T-cell (primary cell): ENCODE measurements at regions not wholly inside any gene's neighbourhood (a gene's known extent, or its start where the extent isn't known, plus 50 kb on each side); places are given as distances from the start of the nearest gene placed in this dataset.
"Not testable (repeated sequence)": the region's sequence is repeated elsewhere in the genome, so short reads cannot be mapped to it uniquely, and the experiment has no call there.

Source experiments
- ATAC-seq, 4 experiments: fragments of 200-7000 bp in 3 of 4; fragments of 150-1000 bp in 1 of 4; cut with Tn5 transposase; replicated peaks in 1 of 4; 1 replicate in 3 of 4; 2 replicates in 1 of 4; pipeline ENCODE4 v1.10.0; 2021; ENCODE audit warnings: moderate library complexity in 3 of 4, mild to moderate bottlenecking in 2 of 4, moderate number of reproducible peaks in 1 of 4
- CTCF ChIA-PET, 2 donors: fragments of 300-600 bp; sonication (Branson Sonifier 250); formaldehyde crosslinking; loops; one replicate each; lab custom pipeline; 2022; ENCODE audit warnings: antibody characterized with exemption in 2 of 2; lab: Charles Lee
- POLR2A ChIA-PET, 2 donors: fragments of 300-600 bp; sonication (Branson Sonifier 250); formaldehyde crosslinking; loops; one replicate each; lab custom pipeline; 2022; ENCODE audit warnings: antibody characterized with exemption in 2 of 2; lab: Charles Lee
- DNase-seq, 35 experiments: peaks; one replicate each; pipeline versions ENCODE4 v3.0.0 to v3.0.0-alpha.2; 2013 to 2023
- H3K27ac ChIP-seq: one replicate; pipeline ENCODE4 v1.5.1; 2013; ENCODE audit warnings: low read length
- H3K27me3 ChIP-seq, 2 experiments: replicated peaks in 1 of 2; 1 replicate in 1 of 2; 2 replicates in 1 of 2; pipeline versions ENCODE4 v1.6.1 to v1.7.0; 2013; ENCODE audit warnings: low read length in 1 of 2, mixed read lengths in 1 of 2; ENCODE audit not compliant: control insufficient read depth in 2 of 2, insufficient read depth in 2 of 2; ENCODE audit errors: extremely low read depth in 1 of 2
- H3K36me3 ChIP-seq, 2 donors: 1 replicate in 1 of 2; 2 replicates in 1 of 2; pipeline versions ENCODE4 v1.6.1 to v1.7.0; 2013; ENCODE audit warnings: low read length in 1 of 2; ENCODE audit not compliant: control insufficient read depth in 2 of 2, insufficient read depth in 1 of 2; ENCODE audit errors: extremely low read depth in 1 of 2
- H3K4me1 ChIP-seq, 2 experiments: 1 replicate in 1 of 2; 2 replicates in 1 of 2; pipeline versions ENCODE4 v1.6.1 to v1.7.0; 2013; ENCODE audit warnings: low read length in 2 of 2, mixed read lengths in 1 of 2; ENCODE audit not compliant: insufficient read depth in 2 of 2, control insufficient read depth in 1 of 2; ENCODE audit errors: extremely low read depth in 1 of 2
- H3K4me3 ChIP-seq, 2 donors: 1 replicate in 1 of 2; 2 replicates in 1 of 2; pipeline versions ENCODE4 v1.5.1 to v1.7.0; 2013; ENCODE audit warnings: mild to moderate bottlenecking in 2 of 2, low read length in 1 of 2, moderate library complexity in 1 of 2; ENCODE audit not compliant: control insufficient read depth in 1 of 2; ENCODE audit errors: extremely low read depth in 1 of 2
- H3K9me3 ChIP-seq: 2 replicates; pipeline ENCODE4 v1.7.0; 2013
- H3K27ac Mint-ChIP-seq, 2 donors: one replicate each; pipeline ENCODE4 v1.8.0; 2020 to 2021; ENCODE audit warnings: mild to moderate bottlenecking in 2 of 2, mixed read lengths in 2 of 2
- H3K27me3 Mint-ChIP-seq, 2 donors: one replicate each; pipeline ENCODE4 v1.8.0; 2021 to 2022; ENCODE audit warnings: mixed read lengths in 2 of 2
- H3K36me3 Mint-ChIP-seq: one replicate; pipeline ENCODE4 v1.8.0; 2021; ENCODE audit warnings: mixed read lengths
- H3K4me1 Mint-ChIP-seq, 3 donors: one replicate each; pipeline ENCODE4 v1.8.0; 2020 to 2022; ENCODE audit warnings: mixed read lengths in 3 of 3, mild to moderate bottlenecking in 1 of 3
- H3K4me3 Mint-ChIP-seq, 3 donors: one replicate each; pipeline ENCODE4 v1.8.0; 2020 to 2022; ENCODE audit warnings: mild to moderate bottlenecking in 3 of 3, mixed read lengths in 3 of 3, moderate library complexity in 3 of 3
- H3K9me3 Mint-ChIP-seq, 3 donors: one replicate each; pipeline ENCODE4 v1.8.0; 2020 to 2022; ENCODE audit warnings: mixed read lengths in 3 of 3
- WGBS: methylation state at CpG from one replicate; pipeline ENCODE4 v1.1.5; 2013; ENCODE audit warnings: missing lambda C conversion rate; ENCODE audit not compliant: insufficient coverage; 5-methylcytosine and 5-hydroxymethylcytosine counted together

DNA sequence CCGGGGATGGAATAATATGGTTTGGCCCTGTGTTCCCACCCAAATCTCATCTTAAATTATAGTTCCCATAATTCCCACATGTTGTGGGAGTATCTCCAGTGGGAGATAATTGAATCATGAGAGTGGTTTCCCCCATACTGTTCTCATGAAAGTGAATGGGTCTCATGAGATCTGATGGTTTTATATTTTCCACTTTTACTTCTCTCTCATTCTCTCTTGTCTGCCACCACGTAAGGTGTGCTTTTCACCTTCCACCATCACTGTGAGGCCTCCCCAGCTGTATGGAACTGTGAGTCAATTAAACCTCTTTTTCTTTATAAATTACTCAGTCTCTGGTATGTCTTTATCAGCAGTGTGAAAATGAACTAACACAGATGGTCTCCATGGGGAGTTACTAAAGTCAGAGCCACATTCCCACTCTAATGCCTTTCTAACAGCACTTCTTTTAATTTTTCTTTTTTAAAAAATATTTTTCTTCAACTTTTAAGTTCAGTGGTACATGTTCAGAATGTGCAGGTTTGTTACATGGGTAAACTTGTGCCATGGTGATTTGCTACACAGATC, 306.6 kb downstream of the DTHD1 start:
- POLR2A ChIA-PET = interaction anchor here in 1 of 2 donors (0.6 kb wide), 1 partner anchor 774 kb away, joined by 3 read pairs; no protein-coding TSS in a partner anchor

DNA sequence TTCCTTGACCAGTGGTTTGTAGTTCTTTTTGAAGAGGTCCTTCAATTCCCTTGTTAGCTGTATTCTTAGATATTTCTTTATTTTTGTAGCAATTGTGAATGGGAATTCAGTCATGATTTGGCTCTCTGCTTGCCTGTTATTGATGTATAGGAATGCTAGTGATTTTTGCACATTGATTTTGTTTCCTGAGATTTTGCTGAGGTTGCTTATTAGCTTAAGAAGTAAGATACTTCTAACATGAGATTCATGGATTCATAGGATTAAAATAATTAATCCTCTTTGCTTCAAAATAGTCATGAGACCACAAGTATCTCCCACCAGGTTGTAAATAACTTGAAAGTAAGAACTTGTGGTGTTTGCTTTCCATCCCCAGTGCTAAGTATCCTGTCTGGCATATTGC, 308.9 kb downstream of the DTHD1 start:
- Mint-ChIP-seq H3K4me1 (no peaks in the 10 kb centered on the region), H3K4me3 (no peak overlapping the region), H3K27ac (no peak overlapping the region), H3K9me3 (peaks cover 4 to 17% (median 5%) of the 10 kb centered on the region in 3 donors), H3K27me3 (no peaks in the 10 kb centered on the region), H3K36me3 (no peaks in the 10 kb centered on the region)
- ChIA-PET POLR2A (no interaction called here), CTCF (no interaction called here)
- H3K27ac ChIP-seq = no peak overlapping the region
- ATAC-seq (no peak), DNase-seq (no peak)
- H3K36me3 ChIP-seq = no peaks in the 10 kb centered on the region
- no peaks in the 10 kb centered on the region for H3K9me3 ChIP-seq
- no peak overlapping the region for H3K4me3 ChIP-seq
- H3K4me1 ChIP-seq = no peaks in the 10 kb centered on the region
- peaks cover 0 to 4% of the 10 kb centered on the region in 2 experiments for H3K27me3 ChIP-seq

More for the DNA sequence above, 306.6 kb downstream of the DTHD1 start:
- Mint-ChIP-seq H3K36me3 (no peaks in the 10 kb centered on the region), H3K4me3 (no peak overlapping the region), H3K27me3 (no peaks in the 10 kb centered on the region), H3K4me1 (no peaks in the 10 kb centered on the region), H3K9me3 (peaks cover 0 to 15% (median 5%) of the 10 kb centered on the region in 3 donors), H3K27ac (no peak overlapping the region)
- peaks cover 0 to 4% of the 10 kb centered on the region in 2 experiments for H3K27me3 ChIP-seq
- no peak overlapping the region for H3K4me3 ChIP-seq
- ATAC-seq = no peak
- no peak overlapping the region for H3K27ac ChIP-seq
- no peaks in the 10 kb centered on the region for H3K9me3 ChIP-seq
- WGBS = no CpG with 5 or more reads among the region's 2 CpGs
- DNase-seq = no peak
- H3K4me1 ChIP-seq = no peaks in the 10 kb centered on the region
- CTCF ChIA-PET = no interaction called here
- no peaks in the 10 kb centered on the region for H3K36me3 ChIP-seq

DNA sequence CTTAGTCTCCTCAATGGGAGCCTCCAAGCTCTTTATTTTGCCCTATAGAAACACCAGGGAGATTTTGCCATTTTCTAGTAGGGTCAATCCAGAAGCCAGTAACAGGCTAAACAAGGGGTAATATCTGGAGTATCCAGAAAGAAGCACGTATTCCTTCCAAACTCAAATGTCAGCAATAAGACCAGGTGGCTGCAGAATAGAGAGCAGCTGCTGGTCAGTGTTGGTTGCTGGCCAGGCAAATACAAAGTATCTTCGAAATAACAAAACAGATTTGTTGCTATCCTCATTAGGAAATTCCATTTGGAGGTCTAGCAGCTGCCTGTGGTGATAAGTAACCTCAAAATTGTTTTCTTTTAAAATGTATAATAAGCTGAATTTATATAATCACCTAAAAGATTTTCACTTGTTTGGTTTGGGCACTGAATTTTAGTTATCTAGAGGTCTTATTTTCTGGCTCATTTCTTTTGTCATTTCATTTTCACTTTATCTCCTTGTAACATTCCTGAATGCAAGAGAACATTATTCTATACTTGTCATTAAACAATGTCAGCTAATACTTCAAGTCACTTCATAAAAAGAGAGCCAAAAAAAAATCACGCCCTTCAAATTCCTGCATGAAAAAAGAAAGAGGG, 320.6 kb downstream of the DTHD1 start:
- Histone ChIP-seq H3K4me3 (no peak overlapping the region), H3K36me3 (no peaks in the 10 kb centered on the region), H3K4me1 (no peaks in the 10 kb centered on the region), H3K9me3 (no peaks in the 10 kb centered on the region), H3K27ac (no peak overlapping the region), H3K27me3 (no peaks in the 10 kb centered on the region)
- no peaks in the 10 kb centered on the region for H3K27me3 Mint-ChIP-seq
- peaks cover 0 to 3% (median 3%) of the 10 kb centered on the region in 3 donors for H3K9me3 Mint-ChIP-seq
- no peak for DNase-seq
- H3K36me3 Mint-ChIP-seq = no peaks in the 10 kb centered on the region
- no peaks in the 10 kb centered on the region for H3K4me1 Mint-ChIP-seq
- ChIA-PET CTCF (no interaction called here), POLR2A (no interaction called here)
- WGBS = 83% methylated on average over 1 of the region's 3 CpGs
- no peak overlapping the region for H3K4me3 Mint-ChIP-seq
- no peak for ATAC-seq
- no peak overlapping the region for H3K27ac Mint-ChIP-seq

DNA sequence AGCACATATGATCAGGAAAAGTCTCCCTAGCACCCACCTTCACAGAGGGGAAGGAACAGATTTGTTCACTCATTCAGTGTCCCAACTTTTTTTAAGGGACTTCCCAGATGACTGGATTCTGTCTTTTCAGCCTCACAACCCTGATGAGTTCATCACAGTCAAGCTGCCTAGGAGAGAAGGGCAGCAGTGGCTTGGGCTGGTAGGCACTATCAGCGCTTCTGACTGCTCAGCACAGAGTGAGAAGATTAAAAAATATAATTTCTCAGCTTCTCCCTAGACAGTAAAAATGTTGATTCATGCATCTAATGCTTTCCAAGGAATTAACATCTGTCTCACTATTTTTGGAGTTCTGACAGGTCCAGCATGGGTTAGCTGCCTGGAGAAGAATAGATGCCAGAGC, 328.2 kb downstream of the DTHD1 start:
- peaks cover 11 to 14% (median 12%) of the 10 kb centered on the region in 3 donors for H3K9me3 Mint-ChIP-seq
- no peaks in the 10 kb centered on the region for H3K27me3 Mint-ChIP-seq
- H3K4me3 Mint-ChIP-seq = no peak overlapping the region
- no peaks in the 10 kb centered on the region for H3K36me3 Mint-ChIP-seq
- no peaks in the 10 kb centered on the region for H3K4me1 ChIP-seq
- CTCF ChIA-PET = no interaction called here
- no peak overlapping the region for H3K27ac Mint-ChIP-seq
- WGBS = no CpG with 5 or more reads among the region's 1 CpG
- H3K36me3 ChIP-seq = no peaks in the 10 kb centered on the region
- ATAC-seq = no peak
- no peaks in the 10 kb centered on the region for H3K9me3 ChIP-seq
- H3K27ac ChIP-seq = no peak overlapping the region
- POLR2A ChIA-PET = interaction anchor here in 1 of 2 donors (0.6 kb wide), 1 partner anchor 110 kb away, joined by 3 read pairs; no protein-coding TSS in a partner anchor
- no peaks in the 10 kb centered on the region for H3K27me3 ChIP-seq
- DNase-seq = no peak
- H3K4me3 ChIP-seq = no peak overlapping the region
- no peaks in the 10 kb centered on the region for H3K4me1 Mint-ChIP-seq

DNA sequence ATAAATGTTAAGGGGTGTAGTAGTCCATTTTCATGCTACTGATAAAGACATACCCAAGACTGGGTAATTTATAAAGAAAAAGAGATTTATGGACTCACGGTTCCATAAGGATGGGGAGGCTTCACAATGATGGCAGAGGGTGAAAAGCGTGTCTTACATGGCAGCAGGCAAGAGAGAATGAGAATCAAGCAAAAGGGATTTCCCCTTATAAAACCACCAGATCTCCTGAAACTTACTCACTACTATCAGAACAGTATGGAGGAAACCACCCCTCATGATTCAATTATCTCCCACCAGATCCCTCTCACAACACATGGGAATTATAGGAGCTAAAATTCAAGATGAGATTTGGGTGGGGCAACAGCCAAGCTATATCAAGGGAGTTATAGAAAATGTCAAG, 329.2 kb downstream of the DTHD1 start:
- Histone ChIP-seq H3K4me3 (no peak overlapping the region), H3K27ac (no peak overlapping the region), H3K9me3 (no peaks in the 10 kb centered on the region), H3K36me3 (no peaks in the 10 kb centered on the region), H3K27me3 (no peaks in the 10 kb centered on the region), H3K4me1 (no peaks in the 10 kb centered on the region)
- H3K27me3 Mint-ChIP-seq = no peaks in the 10 kb centered on the region
- H3K4me3 Mint-ChIP-seq = no peak overlapping the region
- POLR2A ChIA-PET = interaction anchor here in 1 of 2 donors (0.6 kb wide), 1 partner anchor 9 kb away, joined by 7 read pairs; no protein-coding TSS in a partner anchor
- H3K4me1 Mint-ChIP-seq = no peaks in the 10 kb centered on the region
- no peak overlapping the region for H3K27ac Mint-ChIP-seq
- DNase-seq = no peak
- H3K36me3 Mint-ChIP-seq = no peaks in the 10 kb centered on the region
- no CpG with 5 or more reads among the region's 2 CpGs for WGBS
- CTCF ChIA-PET = no interaction called here
- no peak for ATAC-seq
- peaks cover 11 to 16% (median 14%) of the 10 kb centered on the region in 3 donors for H3K9me3 Mint-ChIP-seq

DNA sequence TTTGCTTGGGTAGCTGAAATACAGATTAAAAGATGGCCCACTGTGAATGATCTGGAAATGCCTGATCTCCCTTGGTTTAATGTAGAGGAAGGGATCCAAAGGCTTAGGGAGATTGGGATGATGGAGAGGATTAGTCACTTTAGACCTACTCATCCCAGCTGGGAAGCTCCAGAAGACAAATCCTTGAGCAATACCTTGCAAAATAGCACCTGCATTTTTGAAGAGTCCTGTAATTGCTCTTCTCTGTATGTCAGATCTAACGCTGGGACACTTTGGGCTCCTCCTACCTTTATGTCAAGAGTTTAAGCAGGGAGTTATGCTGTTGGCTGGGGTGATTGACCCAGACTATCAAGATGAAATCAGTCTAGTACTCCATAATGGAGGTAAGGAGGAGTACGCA, 331.7 kb downstream of the DTHD1 start:
- H3K9me3 Mint-ChIP-seq = peaks cover 11 to 16% (median 14%) of the 10 kb centered on the region in 3 donors
- H3K27me3 Mint-ChIP-seq, H3K9me3 ChIP-seq, H3K27ac ChIP-seq, ATAC-seq, H3K4me3 ChIP-seq, H3K27ac Mint-ChIP-seq, POLR2A ChIA-PET, H3K36me3 Mint-ChIP-seq, H3K4me3 Mint-ChIP-seq, H3K4me1 Mint-ChIP-seq, H3K36me3 ChIP-seq, CTCF ChIA-PET, DNase-seq, H3K27me3 ChIP-seq, H3K4me1 ChIP-seq: not testable (repeated sequence)
- WGBS = 80% methylated on average over 1 of the region's 2 CpGs
